Hematopoietic multipotent progenitor cell (in vitro differentiated cells): ENCODE measurements at regions not wholly inside any gene's neighbourhood (a gene's known extent, or its start where the extent isn't known, plus 50 kb on each side); places are given as distances from the start of the nearest gene placed in this dataset.
A peak's percentile ranks its signal among the peaks of the same experiment; 100 is the strongest.

Experiments used
- DNase-seq, 3 donors: peaks; one replicate each; pipeline ENCODE4 v3.0.0-alpha.2; 2011 to 2015; ENCODE audit warnings: low read depth in 2 of 3, low spot score in 2 of 3

DNA sequence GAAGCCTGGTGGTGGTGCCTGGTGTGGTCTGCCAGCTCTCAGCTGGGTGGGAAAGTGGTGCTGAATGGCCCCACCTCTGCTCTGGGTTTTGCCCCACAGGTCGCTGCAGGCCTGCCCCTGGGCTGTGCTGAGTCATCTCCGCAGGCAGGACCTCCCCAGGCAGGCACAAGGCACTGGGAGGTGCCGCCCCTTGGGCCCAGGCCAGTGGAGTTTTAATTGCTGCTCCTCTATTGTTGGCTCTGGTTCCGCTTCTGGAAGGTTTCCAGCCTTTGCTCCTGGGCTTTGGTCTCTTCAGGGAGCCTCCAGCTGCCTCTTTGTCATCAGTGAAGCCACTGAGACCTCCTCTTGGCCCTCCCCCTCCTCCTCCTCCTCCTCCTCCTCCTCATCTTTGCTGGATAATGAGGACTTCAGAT, 180.3 kb upstream of the GRB10 start:
- peak in 2 of 3 donors; percentile 84 to 93 for DNase-seq

DNA sequence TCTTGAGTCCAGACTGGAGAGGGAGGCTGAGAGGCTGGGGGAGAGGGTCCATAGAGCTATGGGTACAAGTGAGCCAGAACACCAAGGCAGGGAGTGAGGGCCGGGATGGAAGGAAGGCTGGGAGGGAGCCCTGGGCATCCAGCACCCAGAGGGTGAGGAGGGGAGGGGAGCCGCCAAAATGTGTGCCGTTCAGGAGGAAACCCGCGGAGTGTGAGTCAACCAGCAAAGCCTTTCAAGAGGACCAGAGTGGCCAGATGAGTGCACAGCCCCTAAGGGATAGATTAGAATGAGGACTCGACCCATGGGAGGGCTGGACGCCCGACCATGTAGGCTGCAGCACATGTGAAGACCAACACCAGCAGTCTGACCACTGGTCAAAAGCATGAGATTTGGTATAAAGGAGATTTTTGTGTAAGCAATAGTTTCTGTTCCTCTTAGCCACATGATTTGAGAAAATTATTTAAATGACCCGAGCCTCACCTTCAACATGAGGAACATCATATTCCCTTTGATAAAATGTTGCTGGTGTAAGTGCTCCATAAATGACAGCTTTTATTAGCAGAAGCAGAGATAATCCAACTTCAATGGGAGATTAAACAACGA, 179.7 kb upstream of the GRB10 start:
- no peak for DNase-seq

DNA sequence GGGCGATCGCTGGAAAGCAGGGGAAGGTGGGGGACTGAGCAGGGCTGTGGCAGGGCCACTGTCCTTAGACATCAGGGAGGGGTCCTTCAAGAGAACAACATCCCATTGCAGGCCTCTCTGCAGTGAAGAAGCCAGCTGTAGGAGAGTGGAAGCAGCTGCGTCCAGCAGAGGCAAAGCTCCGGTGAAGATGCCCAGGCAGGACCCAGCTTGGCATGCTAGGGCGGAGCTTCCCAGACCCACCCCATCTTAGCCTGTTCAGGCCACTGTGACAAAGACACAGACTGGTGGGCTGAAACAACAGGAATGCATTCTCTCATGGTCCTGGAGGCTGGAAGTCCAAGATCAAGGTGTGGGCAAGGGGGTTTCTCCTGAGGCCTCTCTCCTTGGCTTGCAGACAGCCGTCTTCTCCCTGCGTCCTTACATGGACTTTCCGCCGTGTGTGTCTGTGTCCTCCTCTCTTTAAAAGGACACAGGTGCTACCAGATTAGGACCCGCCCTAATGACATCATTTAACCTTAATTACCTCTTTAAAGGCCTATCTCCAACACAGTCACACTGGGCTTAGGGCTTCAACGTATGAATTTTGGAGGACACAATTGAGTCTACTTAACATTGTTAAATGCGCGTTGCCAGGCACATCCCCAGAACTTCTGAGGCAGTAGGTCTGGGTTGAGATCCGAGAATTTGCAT, 178.1 kb upstream of the GRB10 start:
- DNase-seq, result no peak

DNA sequence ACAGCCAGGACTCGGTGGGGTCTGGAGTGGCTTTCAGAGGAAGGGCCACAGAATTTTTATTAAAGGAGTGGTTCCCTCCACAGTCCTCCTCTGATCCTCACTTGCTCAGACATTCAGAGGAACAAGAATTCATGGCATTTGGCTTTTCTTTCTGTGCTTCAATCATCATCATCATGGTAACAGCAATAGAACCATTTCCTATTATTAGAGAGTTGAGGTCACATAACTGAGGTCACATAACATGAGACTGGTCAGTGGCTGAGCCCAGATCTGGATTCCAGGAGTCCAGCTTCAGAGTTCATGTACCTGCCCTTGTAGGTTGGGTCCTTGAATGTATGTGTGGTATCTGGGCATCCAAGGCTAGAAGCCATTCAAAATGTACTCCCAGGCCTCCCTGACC, 177.3 kb upstream of the GRB10 start:
- no peak for DNase-seq

DNA sequence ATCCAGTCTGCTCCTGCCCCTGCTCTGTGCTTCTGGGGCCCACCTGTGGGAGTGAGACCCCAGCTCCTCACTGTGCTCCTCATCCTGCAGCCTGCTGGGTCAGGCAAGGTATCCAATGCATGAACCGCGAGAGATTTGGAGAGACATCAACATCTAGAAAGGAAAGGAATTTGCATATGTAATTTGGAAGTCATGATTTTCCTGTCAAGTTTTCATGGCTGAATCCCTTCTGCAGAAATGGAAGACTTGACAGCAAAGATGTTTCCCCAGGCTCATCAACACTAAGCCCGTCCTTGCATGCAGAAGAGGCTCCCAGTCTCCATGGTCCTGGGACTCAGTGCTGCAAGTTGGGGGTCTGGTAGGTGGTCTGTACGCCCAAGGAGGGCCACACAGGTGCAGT, 176.9 kb upstream of the GRB10 start:
- no peak for DNase-seq

DNA sequence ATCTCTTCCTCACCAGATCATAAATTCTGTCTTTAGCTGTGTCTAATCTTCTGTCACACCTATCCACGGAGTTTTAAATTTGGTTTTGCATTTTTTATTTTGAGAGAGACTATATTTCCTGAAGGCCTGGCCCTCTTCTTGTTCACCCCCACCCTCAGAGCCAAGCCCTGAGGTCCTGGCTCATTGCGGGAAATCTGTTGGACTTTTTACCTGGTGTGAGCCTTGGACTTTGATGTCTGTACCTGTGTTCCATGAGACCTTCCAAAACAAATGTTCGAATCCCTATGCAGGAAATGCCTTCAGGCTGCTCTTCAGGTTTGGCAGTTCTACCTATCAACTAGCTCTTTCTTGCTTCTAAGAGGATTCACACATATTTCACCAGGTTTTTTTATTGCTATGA, 175.2 kb upstream of the GRB10 start:
- no peak for DNase-seq

DNA sequence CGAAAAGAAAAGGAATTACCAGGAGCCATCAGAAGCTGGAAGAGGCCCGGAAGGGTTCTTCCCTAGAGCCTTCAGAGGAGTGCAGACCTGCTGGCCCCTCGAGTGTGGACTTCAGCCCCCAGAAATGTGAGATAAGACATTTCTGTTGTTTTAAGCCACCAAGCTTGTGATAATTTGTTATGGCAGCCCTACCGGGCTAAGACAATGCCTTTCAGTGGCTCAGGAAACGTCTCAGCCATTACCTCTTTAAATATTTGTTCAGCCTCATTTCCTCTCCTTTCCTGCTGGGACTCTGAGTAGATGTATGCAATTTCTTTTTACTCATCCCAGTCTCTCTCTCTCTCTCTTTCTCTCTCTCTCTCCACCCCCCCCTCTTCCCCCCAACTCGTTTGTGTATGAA, 174.7 kb upstream of the GRB10 start:
- no peak for DNase-seq

DNA sequence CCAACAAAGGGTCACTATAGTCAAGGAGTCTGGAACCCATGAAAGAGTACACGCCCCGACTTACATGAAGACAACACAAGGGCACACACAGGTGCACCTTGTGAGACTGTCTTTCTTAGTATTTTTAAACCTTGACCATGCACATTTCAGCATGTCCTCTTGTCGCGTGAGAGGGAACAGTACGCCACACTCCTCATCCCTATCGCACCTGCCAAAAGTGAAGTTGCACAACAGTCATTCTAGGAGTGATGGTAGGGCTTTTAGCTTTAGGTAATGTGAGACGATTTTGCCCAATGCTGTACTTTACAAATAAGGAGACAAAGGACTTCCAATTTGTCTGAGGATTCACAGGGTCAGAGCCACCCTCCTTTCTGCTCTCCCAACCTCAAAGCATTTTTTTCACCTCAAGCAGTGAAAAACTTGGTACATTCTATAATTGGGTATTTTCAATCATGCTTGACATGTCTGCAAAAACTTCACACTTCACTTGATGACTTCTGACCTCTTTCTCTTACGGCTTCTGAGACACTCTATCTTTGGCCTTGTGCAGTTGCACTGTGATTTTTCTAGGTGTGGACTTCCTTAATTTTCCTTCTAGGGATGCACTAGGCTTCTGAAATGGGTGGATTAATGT, 173.9 kb upstream of the GRB10 start:
- DNase-seq, result no peak

DNA sequence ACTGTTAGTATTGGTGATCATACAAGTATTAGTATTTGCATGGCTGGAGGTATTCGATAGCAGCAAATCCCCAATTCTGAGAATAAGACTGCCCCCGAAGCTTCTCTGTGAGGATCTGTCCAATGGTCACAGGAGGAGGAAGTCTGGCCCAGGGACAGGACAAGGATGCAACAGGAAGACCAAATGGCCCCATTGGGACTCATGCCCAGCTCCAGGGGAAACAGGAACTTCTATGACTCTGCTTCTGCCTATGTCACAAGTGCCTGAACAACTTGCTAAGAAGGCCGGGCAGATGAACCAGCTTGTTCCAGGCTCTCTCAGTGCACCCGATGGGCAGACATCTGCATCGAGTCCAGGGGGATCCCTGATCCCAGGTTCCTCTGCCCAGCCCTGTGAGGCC, 172.0 kb upstream of the GRB10 start:
- peak in 1 of 3 donors; percentile 20 for DNase-seq

DNA sequence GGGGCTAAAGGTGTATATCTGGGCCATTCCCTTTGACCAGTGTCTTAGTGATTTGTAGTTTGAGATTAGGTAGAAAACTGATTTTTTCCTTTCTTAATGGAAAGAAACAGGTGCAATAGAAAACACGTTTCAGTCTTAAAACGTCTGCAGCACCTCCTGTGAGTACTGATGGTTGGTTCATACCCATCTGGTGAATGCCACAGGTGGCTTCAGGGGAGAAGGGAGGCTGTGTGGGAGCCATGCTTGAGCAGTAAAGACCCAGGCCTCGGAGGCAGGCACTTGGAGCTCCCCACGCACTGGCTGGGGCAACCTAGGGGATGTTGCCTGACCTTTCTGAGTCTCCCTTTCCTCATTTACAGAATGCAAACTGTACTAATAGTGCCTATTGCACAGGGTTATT, 171.5 kb upstream of the GRB10 start:
- no peak for DNase-seq

DNA sequence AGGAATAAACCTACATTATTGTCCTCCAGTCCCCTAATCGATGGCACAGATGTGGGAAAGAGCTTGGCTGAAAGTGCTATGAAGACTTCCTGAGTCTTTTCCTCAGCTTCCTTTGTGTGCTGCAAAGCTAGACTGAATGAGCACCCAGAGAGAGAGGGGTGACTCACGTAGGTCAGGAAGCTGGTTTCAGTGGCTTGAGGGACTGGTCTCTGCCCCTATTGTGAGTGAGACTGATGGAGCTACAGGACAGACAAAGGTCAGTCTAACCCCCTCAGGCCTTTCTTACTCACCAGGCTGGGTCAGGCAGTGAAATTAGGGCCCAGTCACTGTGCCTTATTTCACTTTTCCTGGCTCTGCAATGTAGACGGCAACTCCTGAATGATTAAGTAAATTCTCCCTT, 171.1 kb upstream of the GRB10 start:
- DNase-seq, result peak in 1 of 3 donors; percentile 28

DNA sequence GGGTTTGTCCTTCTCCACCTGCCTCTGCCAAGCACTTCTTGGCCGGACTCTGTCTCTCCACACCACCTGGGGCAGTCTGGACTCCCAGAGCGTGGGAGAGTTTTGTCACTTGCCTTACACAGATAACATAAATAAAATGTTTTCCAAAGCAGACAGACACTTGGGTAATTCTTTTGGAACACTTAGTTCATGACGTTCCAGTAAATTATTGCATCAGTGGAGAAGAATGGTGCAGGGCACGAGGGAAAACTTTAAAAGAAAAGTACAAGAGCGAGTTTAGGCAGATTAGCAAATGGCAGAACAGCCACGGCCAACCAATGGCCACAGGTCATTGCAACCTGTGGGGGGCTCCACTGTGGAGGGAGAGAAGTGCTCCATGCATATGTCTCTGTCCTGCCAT, 170.6 kb upstream of the GRB10 start:
- DNase-seq, result no peak

DNA sequence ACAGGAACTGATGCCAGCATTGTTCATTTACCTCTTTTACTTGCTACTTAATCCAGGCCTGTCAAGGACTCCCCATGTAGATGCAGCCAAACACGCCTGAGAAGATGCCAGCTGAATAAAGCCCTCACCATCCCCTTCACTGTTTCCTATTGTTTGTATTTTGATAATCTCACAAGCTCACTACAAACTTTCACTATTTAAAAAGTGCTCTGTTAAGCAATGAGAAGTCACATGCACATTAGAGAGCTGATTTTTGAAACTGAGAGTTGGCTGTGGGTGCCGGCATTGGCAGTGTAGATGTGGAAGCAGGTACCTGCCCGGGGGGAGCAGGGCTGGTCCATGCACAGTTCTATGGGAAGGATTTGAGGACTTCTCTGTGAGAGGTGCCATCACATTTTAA, 169.8 kb upstream of the GRB10 start:
- no peak for DNase-seq

DNA sequence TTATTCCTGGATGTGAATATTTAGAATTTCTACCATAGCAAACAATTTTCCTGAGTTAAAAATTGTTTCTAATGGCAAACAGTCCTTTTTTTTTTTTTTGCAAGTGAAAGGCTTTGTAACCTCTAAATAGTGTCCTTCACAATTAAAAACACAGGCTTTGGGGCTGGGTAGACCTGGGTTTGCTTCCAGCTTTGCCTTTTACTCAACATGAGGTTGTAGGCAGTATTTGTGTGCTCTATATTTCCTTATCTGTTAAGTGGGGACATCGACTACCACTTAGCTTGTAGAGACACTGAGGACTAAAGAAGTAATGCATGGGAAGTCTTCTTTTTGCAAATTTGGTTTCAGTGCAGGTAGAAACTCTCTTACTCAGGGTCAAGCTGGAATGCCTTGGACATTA, 169.4 kb upstream of the GRB10 start:
- DNase-seq, result no peak

DNA sequence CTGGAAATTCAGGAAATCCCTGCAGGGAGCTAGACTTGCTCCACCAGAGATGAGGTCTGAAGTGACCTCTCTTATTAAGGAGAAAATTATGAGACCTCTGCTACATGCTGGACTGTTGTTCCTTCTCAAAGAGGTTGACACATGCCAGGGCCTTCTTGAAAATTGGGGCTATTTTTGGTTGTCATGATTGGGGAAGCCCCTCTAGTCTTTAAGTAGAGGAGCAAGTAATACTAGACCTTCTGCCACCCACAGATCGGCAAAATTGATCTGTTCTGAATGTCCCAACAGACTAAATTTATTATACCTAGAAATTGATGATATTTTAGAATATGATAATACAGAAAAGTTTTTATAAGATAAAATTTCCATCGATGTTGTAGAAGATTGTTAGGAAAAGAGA, 160.8 kb upstream of the GRB10 start:
- DNase-seq, result no peak

DNA sequence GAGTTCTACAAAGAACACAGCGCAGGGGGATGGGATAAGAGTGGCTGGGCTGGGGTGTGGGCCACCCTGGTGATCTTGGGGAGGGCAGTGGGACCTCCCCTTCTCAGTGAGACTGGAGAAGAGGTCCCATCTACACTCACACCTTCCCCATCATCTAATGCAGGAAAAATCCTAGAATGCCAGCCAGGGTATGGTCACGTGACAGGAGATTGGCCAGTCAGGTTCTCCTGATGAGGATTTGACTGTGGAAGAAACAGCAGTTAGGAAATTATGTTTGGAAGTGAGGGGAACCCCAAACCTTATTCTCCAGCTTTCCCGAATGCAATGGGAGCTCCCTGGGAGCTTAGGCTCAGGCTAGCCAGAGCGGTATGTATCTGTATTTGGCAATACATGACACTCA, 158.8 kb upstream of the GRB10 start:
- no peak for DNase-seq

DNA sequence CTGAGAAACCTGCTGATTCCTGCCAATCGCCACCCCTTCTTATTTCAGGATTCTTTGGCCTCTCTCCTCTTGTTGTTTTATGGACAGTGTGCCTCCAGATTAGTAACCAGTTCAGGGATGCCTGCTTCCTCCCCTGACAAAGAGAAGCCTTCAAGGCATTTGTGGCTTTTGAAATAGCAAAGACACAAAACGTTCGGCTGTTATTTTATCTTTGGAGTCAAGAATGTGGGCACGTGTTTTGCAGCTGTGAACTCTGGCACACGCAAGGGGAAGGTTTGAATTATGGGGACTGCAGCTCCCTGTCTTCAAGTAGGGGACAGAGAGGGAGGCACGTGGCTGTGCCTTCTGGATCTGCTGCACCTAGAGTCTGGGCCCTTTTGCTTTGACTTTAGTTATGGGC, 157.9 kb upstream of the GRB10 start:
- DNase-seq, result no peak

DNA sequence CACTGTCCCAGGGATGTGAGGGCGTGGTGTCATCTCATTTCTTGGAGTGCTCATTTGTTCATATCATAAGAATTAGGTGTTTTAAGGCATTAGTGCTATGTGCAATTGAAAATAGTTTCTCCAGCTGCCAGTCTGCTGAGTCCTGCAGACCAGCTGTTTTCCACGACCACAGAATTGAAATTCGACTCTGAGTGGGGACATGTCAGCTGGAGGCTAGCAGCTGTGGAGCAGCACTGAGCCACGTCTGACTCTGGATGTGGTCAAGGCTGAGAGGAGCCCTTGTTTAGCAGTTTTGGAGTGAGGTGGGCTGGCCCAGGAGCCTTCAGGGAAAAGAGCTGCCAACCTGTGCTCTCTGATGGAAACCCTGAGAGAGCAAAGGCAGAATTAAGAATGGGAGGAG, 156.3 kb upstream of the GRB10 start:
- DNase-seq, result no peak

DNA sequence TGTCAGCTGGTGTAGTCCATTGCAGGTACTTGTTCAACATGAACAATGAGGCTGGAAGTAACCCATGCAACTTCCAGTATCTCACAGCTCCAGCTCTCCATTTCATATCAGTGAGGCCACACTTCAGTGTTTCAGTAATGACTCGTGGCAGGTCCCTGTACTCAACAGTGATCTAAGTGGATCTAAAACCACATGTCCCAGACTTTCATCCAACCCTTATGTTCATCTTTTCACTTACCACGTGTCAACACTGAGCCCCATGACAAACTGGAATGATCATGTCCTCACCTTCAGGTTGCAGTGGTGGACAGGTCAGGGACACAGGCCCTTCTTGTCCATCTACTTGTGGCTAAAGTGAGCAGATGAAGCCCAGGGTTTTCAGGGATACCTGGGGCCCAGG, 155.0 kb upstream of the GRB10 start:
- DNase-seq, result no peak

DNA sequence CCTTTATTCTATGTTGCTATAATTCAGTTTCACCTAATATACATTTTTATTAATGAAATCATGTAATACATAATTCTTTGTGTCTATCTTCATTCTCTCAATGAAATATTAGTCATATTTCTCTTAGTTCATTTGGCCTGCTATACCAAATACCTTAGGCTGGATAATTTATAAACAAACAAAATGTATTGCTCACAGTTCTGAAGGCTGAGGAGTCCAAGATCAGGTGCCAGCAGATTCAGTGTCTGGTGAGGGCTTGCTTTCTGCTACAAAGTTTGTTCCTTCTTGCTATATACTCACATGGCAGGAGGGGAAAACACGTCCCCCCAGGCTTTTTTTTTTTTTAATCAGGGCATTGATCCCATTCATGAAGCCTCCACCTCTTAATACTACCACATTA, 143.4 kb upstream of the GRB10 start:
- no peak for DNase-seq

DNA sequence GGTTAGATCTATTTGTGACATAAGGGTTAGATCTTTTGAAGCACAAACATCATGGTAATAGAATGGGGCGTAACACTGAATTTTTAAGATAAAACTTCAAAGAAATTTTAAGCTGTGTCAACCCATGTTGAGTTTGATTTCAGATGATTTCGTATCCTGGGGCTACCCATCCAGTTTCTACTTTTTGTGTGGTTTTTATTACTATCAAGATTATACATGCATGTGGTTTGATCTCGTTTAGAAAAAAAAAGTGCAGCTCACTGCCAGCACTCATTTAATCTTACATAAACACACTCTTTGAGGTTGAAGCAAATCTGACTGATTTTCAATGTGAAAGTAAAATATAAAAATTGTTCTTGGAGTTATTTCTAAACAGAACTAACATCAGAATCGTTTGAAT, 140.8 kb upstream of the GRB10 start:
- DNase-seq, result peak in 2 of 3 donors; percentile 26 to 78

DNA sequence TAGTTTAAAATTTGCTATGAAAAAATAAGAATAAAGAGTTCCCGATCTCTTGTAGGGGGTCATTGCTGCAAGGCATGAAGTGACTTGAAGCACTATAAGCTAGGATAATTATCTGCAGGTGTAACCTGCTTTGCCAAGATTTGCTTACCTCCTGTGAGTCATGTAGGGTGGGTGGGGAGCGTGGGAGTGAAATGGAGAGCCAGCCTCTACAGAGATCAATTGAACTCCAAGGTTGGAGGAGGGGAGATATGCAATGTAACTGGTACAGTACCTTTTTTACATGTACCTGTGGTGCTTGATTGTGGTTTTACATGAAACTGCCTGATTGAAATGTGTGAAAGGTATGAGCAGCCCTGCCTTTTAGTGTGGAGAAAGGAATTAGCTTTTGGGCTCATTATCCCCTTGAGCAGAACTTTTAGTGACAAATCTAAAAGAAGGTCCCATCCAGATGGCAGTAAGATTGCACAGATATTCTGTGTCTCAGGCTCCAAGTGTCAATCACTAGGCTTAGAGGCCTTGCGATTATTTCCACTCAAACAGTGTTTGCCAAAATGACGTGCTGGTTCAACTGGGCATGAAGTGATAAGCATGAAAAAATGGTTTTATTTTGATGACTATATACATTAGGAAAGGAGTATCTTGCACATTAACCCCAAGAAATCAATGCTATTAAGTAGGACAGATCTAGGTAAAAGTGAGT, 138.6 kb upstream of the GRB10 start:
- no peak for DNase-seq
